HG03439 (cell line): ENCODE measurements at regions not wholly inside any gene's neighbourhood (a gene's known extent, or its start where the extent isn't known, plus 50 kb on each side); places are given as distances from the start of the nearest gene placed in this dataset.
"Not testable (repeated sequence)": the region's sequence is repeated elsewhere in the genome, so short reads cannot be mapped to it uniquely, and the experiment has no call there.

Experiments
- ATAC-seq: cut with Tn5 transposase; IDR thresholded peaks from one replicate; pipeline ENCODE4 v1.9.1; 2021; ENCODE audit warnings: mild to moderate bottlenecking, moderate library complexity; ENCODE audit not compliant: unreplicated experiment

DNA sequence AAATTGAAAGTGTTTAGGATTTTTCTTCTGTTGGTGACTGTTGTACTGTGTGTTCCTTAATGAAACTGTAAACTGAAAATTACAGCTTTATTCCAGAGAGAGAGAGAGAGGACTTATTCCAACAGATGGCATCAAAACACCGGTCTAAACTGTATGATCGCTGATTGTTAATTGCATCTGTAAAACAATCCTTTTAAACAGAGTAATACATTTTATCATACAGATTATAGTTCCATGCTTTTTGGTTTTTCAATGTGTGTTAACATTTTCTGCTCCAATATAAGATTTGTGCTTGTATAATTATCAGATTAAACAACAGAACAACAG, 289.7 kb upstream of the DNAJC19 start:
- no peak for ATAC-seq

DNA sequence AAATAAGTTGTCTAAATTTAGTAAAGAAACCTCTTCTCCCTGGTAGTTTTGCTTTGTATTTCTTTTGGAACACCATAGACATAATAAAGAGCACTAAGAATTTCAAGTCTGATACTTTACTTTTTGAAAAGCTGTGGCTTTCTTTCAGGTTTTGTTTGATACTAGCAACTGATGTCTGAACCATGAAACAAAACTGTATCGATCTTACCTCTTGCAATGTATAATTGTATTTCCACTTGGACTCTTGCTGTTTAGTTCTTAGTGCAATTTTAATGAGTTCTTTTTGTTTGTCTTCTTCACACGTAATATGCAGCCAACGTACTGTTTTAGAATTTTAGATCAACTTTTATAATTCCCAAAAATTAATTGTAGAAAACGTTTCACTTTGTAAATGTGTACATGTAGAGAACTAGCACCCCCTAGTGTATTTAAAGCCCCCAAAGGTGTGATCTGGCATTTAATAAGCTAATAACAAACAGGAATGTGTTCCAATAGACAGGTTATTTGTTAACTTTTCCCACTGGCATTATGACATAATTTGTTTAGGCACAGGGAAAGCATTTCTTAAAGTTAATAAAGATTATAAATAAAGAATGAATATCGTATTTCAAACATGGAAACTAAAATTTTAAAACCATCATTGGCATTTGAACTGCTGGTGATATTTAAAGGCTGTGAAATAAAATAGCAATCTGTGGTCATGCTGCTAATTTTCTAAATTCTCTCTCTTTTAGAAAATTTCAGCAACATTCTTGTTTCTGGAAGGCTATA, 289.1 kb upstream of the DNAJC19 start:
- no peak for ATAC-seq

DNA sequence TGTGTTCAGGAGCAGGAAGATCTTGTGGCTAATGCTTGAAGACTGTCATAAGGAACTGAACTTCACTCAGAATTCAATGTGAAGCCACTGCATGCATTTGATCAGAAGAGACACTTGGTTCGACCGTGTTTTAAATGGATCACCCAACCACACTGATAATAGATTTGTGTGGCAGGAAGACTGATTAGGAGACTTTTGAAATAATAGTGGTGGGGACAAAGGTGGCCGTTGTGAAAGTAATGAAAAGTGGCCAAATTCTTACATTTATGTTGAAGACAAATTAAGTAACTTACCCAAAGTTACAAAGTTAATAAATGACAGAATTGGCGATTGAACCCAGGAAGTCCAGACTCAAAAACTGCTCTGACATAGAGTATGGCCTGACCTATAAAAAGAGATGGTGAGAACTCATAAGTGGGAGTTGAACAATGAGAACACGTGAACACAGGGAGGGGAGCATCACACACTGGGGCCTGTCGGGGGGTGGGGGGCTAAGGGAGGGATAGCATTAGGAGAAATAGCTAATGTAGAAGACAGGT, 286.9 kb upstream of the DNAJC19 start:
- ATAC-seq = no peak

DNA sequence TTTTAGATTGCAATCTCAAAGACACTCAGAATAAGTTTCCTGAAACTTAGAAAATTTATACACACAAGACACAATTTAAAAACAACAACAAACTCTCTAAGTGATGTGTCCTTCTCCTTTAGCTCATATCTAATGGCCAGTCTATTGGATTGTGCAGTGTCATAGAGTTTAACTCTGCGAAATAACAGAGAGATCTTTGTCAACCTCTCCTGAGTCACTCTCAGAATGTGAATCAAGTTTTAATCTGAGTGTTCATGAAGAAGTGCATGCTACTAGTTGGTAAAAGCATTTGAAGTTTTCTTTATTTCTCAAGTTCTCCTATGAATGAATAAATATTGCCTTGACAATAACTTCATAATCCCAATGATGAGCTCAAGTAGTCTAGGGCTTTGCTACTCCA, 284.5 kb upstream of the DNAJC19 start:
- no peak for ATAC-seq

DNA sequence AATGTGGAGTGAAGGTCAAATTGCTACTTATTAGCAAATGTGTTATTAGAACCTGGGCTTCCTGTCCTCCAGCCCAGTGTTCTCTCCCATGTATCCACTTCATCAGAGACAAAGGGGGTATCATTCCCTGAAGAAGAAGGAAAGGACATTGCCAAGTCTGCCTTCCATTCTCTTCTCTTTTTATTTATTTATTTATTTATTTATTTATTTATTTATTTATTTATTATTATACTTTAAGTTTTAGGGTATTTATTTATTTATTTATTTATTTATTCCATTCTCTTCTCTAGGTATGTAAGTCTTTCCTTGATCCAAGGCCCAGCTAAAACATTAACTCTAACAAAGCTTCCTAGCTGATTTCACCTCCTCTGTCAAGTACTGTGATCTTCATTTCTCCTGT, 277.8 kb upstream of the DNAJC19 start:
- ATAC-seq = no peak

DNA sequence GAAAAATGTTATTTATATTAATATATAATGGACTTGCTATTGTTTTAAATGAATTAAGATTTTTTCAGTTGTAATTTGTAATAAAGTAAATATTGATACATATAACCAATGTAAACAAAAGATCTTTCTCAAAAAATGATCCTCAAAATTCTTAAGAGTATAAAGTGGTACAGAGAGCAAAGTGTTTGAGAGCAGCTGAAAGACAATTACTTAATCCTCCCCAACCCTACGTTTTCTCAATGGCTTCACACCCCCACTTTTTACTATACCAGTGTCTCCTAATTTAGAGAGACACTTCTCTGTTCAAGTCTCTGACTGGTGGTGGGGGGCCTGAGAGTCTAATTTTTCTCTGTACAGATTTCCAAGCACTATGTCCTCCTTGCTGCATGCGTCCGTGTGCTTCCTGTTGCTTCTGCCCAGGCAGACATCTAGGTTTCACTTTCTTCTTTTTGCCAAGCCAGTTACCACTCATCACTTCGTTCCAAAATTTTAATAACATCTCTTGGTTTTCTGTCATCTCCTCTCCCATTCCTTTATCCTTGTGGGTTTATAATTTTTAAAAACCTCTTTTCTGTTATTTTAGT, 276.3 kb upstream of the DNAJC19 start:
- ATAC-seq = no peak

DNA sequence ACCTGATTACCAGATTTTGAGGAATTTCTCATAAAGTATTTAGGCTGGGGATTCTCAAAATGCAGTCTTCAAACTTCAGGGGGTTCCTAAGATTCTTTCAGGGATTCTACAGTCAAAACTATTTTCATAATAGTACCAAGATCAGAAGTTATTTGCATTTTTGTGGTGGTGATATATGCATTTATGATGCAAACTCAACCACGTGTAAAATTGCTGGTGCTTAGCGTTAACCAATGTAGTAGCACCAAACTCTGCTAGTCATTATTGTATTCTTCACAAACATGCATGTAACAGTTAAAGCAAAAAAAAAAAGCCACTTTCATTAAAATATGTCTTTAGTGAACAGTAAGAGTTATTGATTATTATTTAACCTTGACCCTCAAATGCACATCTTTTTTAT, 274.9 kb upstream of the DNAJC19 start:
- ATAC-seq = no peak

DNA sequence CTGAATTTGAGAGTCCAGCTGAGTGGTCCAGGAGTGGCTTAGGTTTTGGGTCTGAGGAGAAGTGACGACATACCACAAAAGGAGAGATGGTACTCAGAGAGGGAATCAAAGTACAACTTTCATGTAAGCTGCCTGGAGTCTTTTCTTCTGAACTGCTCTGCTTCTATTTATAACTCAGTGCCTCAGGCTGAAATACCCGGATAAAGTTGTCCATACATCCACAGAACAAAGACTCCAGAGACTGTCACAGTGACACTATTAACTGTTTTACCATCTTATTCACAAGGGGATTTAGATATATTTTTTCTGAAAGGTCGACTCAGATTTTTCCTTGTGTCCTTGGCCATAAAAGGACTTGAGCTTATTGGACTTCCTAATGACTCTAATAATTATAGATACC, 264.3 kb upstream of the DNAJC19 start:
- ATAC-seq = no peak

DNA sequence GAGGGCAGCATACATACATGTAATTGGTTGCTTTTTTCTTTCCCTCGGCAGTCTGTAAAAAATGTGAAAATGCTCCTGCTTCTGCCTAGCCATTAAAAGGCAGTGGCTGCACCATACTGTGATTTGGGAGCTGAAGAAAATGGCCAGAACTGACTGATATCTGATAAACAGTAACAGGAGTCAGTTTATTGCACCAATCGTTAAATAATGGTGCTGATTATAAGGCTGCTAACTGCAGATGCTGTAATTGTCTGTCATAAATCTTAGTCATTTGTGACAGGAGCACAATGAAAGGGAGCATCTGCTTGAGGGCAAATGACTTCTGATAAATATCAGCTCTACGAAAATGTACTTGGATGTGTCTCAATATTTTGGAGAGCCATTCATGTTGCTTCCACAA, 263.1 kb upstream of the DNAJC19 start:
- ATAC-seq = no peak

DNA sequence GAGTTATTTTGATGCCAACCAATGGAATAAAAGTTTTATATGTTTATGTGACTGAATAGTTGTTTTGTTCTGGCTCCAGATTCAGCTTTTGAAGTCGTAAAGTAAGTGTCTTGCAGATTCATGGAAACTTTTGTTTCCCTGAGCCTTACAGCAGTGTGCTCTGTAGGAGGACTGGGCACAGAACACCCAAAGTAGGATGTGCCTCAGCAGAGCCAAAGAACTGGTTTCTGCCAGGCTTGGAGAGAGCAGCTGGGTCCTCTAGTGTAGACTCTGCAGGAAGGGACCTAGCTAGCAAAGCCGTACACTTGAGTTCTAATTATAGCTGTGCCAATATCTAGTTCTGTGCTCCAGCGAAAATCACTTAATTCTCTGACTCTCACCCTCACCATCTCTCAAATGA, 261.2 kb upstream of the DNAJC19 start:
- no peak for ATAC-seq

DNA sequence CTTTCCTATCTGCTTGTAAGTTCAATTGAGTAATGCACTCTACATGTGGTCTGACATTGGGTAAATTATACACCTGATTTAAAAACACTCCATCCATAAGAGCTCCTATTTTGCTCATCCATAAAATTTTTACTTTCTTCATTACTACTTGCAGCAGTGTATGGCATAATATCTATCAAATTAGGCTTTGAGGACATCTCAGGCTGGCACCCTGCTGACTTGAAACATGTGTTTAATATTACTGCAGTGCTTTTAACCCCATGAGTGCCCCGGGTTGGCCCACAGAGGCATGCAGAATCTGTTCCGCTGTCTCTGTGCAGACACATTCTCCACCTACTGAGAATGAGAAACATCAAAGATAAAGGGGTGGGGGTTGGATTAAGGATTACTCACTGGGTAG, 249.9 kb upstream of the DNAJC19 start:
- ATAC-seq = no peak

DNA sequence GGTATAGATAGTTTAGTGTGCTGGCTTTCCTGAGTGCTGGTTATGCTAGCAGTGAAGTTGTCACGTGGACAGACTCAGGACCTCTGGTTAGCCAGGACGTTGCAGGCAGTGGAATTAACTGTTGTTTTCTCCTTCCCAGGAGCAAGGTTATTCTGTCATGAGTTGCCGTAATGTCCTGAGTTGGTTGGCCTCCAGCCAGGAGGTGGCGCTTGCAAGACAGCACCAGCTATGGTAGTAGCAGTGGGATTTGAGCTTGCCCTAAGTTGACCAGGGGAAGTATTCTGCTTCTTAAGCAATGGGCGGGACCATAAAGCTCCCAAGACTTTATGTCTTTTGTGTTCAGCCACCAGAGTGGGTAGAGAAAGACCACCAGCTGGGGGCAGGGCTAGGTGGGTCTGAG, 240.7 kb upstream of the DNAJC19 start:
- no peak for ATAC-seq

DNA sequence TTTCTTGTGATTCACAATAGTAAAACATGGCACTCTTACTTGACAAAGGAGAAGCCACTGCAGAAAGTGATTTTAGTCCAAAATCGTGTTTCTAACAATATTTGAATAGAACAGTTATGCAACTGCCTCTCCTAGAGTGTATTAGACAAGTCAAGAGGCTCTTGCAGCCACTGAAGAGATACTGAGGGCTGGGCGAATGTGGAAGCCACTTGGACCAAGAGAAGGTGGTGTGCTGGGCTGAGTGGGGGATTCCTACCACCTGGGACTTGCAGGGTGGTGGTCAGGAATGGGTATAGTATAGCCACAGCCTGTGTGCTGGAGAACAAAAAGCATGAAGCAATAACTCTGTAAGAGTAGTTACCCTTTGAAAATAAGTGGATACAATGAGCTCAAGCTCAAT, 223.8 kb upstream of the DNAJC19 start:
- no peak for ATAC-seq

DNA sequence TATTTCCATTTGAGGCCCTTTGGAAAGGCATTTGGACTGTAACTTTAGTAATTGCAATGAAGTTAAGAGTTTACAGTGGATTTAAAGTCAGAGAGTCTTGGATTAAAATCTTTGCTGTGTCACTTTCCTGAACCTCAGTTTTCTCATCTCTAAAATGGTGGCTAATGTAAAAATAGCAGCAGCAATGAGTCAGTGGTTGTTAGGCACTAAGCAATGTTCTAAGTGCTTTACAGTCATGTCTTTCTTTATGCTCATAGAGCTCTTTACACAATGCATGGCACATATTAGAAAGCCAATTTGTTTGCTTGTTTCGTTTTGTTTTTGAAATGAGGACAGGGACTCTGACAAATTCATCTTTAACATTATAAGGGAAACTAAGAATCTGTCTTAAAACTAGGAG, 222.7 kb upstream of the DNAJC19 start:
- no peak for ATAC-seq

DNA sequence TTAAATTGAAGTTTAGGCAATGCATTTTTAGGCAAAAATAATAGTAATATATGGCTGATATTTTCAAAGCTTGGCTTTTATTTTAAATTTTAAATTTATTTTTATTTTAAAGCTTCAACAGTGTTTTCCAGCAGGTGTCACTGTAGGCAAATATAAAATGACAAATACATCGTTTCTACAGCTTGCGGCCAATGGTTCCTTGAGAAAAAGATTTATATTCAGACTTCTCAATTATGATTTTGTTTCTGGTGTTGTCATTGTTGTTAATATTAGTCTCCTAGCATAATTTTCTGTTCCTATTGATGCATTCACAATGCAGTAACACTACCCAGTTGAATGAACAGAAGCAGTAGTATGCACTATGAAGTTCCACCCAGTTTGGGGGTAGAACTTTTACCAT, 220.7 kb upstream of the DNAJC19 start:
- no peak for ATAC-seq

DNA sequence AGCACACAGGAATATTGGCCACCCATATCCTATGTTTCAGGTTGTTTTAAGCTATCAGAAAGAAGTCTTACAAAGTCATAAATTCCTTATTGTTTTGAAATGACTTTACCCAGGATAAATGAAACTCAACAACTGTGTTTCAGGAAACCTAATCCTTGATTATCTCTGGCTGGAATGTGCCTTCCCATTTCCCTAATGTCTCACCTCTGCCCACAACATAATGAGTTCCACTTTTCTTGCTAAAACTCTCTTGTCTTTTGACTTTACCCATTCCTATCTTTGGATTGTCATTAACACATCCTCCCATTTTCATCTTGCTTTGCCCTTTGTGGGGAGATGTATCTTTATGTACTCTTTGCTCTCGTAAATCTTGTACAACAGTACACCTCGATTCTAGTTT, 200.0 kb upstream of the DNAJC19 start:
- no peak for ATAC-seq

DNA sequence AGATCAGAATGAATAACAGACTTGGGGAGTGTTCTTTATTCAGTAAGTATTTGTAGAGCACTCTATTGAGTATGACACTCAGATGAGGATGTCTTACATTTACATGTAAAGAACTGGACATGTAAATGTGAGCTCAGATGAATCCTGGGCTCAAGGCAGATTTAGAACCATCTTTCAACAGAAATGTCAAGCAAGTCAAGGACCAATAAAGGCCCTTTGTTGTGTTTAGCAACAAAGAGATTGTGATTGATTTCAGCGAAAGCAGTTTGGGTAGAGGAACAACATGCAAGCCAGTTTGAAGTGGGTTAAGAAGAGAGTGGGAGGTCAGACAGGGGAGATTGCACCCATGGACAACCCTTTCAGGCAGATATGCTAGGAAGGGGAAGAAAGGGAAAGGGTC, 194.2 kb upstream of the DNAJC19 start:
- ATAC-seq = no peak

DNA sequence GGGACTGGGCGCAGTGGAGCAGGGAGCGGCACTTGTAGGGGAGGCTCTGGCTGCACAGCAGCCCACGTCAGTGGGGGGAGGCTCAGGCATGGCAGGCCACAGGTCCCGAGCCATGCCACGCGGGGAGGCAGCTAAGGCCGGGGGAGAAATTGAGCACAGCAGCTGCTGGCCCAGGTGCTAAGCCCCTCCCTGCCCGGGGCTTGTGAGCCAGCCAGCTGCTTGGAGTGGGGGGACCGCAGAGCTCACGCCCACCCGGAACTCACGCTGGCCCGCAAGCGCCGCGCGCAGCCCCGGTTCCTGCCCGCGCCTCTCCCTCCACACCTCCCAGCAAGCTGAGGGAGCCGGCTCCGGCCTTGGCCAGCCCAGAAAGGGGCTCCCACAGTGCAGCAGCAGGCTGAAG, 193.5 kb upstream of the DNAJC19 start:
- ATAC-seq = not testable (repeated sequence)

DNA sequence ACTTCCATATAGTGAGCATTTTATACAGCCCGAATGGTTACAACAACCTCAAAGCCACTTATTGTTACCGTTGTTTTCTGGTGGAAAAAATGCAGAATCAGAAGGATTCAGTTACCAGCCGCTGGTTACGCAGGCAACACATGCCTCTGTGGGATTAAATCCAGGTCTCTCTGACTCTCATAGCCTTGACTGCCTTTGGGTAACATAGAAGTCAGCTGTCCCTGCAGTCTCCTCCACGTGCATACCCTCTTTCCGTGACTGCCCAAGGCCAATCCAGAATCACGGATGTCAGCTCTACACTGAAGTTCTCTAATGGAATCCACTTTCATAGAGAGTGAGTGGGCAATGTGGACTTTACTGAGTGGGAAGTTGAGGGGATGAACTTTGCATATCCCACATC, 189.5 kb upstream of the DNAJC19 start:
- no peak for ATAC-seq

DNA sequence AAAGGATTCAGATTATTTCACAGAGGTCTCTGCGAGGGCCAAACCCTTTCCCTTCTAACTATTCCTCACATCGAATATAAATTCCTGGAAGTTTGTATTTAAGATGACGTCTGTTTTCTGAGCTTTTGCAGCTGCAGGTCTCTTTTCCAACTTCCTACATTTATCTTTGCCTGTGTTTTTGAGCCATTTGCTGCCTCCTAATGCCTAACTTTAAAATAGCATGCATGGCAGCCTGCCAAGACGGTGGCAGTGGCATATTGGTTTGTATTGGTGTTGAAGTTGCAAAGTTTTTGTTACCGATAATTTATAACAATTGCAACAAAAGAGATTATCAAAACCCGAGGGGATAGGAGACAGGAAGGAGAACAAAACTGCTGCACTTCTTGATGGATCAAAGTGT, 187.1 kb upstream of the DNAJC19 start:
- no peak for ATAC-seq

DNA sequence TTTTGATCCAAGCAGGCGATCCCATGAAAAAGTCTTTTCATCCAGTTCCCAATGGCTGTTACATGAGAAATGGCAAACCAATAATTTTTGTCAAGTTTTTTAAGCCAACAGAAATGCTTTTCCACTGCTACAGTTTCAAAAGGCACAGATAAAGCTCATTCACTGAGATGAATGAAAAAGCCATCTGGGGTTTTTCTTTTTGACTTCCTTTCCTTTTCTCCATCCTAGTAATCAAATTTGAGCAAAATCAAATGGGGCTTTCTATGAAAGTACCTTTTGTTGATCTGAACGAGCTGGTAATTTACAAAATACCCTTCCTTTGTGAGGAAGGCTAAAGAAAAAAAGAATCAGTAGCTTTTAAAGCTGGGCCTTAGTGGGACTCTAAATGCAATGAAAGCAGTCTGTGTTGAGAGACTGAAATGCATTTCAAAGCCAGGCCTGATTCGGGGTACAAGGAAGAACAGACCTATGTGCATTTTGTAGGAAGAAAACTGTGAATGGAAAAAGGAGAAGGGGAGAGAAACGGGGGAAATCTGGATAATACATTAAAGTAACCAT, 185.2 kb upstream of the DNAJC19 start:
- ATAC-seq = no peak

DNA sequence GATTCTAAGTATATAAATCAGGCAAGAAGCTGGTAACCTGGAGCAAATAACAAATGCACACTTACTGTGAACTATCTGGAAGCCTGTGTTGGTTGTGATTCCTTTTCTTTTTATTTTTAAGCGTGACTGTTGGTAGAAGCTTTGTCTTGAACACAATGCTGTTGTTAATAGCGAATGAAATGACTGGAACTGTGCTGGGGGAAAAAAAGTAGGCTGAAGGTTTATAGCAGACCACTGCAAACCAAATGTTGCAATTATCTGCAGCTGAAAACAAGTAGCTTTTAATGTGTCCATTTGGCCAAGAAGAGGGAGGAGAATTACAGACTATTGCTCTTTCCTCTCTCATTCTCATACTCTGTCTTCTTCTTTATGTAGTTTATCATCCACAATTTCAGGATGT, 184.5 kb upstream of the DNAJC19 start:
- ATAC-seq = no peak

DNA sequence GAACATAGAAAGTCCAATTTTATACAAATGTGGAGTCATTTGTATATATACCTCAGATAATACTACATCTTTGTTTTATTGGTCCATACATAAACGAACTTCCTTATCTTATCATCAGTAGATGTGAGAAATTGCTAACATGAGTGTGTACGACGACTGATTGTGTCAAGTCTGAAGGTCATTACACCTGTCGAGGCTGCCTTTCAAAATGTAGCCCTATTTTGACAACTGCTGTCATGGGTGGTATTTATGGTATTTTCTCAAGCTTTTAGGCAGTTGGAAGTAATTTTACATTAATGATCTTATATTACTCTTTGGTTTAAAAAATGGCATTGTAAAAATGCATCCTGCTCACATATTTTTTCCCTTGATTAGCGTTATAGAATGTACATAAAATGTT, 183.7 kb upstream of the DNAJC19 start:
- no peak for ATAC-seq
